AG09309 (cell line): ENCODE measurements at regions not wholly inside any gene's neighbourhood (a gene's known extent, or its start where the extent isn't known, plus 50 kb on each side); places are given as distances from the start of the nearest gene placed in this dataset.

Experiments used
- DNase-seq: peaks from one replicate; pipeline ENCODE4 v3.0.0-alpha.2; 2010; ENCODE audit warnings: low read depth
- H3K4me3 ChIP-seq: 2 replicates; pipeline ENCODE4 v1.5.1; 2011; ENCODE audit warnings: mild to moderate bottlenecking, low read depth, low read length, moderate library complexity; ENCODE audit not compliant: control insufficient read depth
- TF ChIP-seq, protein P1 (sequence below): IDR thresholded peaks from 2 replicates; pipeline ENCODE4 v1.5.1; 2011; ENCODE audit warnings: mild to moderate bottlenecking, low read depth, low read length, inconsistent platforms; ENCODE audit not compliant: insufficient read depth, control insufficient read depth; ENCODE audit errors: missing control alignments

GRCh38 chr10:128530946-128531345 is 404.7 kb upstream of the MKI67 start:
- no peak overlapping the region for H3K4me3 ChIP-seq
- TF ChIP-seq, protein P1, sequence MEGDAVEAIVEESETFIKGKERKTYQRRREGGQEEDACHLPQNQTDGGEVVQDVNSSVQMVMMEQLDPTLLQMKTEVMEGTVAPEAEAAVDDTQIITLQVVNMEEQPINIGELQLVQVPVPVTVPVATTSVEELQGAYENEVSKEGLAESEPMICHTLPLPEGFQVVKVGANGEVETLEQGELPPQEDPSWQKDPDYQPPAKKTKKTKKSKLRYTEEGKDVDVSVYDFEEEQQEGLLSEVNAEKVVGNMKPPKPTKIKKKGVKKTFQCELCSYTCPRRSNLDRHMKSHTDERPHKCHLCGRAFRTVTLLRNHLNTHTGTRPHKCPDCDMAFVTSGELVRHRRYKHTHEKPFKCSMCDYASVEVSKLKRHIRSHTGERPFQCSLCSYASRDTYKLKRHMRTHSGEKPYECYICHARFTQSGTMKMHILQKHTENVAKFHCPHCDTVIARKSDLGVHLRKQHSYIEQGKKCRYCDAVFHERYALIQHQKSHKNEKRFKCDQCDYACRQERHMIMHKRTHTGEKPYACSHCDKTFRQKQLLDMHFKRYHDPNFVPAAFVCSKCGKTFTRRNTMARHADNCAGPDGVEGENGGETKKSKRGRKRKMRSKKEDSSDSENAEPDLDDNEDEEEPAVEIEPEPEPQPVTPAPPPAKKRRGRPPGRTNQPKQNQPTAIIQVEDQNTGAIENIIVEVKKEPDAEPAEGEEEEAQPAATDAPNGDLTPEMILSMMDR = no peak
- no peak for DNase-seq

DNA sequence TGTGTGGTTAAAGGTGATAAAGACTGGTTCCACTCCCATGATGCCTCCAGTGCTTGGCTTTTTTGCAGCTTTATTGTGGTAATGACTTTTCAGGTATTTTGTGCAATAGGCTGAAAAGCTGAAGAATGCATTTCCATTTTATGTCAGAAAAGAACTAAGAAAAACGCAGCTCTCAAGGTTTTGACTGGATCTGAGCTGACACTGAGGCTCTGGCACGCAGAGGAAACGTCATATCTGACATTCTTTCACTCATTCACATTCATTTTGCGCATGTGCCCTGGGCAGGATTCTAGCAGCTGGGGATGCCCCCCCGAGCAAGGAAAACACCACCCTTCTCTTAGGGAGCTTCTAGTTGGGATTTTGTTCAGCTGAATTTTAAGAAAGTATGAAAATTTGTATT is 408.5 kb upstream of the MKI67 start:
- H3K4me3 ChIP-seq = no peak overlapping the region
- TF ChIP-seq, protein P1 = no peak
- DNase-seq = no peak

- DNase-seq = no peak
- no peak overlapping the region for H3K4me3 ChIP-seq
- TF ChIP-seq, protein P1 = no peak
Observed at GRCh38 chr10:128536259-128536658, 410.0 kb upstream of the MKI67 start.

DNA sequence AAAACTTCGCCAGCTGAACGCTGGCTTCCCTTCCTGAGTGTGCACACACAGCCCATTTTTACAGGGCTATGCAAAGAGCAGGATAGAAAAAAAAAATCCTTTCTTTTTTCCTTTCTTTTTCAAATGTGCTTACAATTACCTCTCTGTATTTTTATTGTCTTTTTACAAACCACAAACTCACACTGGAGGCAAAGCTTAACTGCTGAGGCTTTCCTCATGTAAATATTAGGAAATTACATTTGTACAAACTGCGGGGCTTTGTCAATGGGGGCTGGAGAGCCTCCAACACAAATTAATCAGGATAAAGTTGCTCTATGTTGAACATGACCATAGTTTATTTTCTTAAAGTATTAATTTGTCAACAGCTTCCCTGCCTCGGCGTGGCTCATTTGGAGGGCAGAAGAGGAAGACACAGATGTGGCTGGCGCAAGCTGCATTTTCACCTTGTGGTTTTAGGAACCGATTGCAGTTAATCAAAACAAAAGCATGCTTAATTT is 411.7 kb upstream of the MKI67 start:
- no peak for DNase-seq
- no peak overlapping the region for H3K4me3 ChIP-seq
- TF ChIP-seq, protein P1 = no peak

DNA sequence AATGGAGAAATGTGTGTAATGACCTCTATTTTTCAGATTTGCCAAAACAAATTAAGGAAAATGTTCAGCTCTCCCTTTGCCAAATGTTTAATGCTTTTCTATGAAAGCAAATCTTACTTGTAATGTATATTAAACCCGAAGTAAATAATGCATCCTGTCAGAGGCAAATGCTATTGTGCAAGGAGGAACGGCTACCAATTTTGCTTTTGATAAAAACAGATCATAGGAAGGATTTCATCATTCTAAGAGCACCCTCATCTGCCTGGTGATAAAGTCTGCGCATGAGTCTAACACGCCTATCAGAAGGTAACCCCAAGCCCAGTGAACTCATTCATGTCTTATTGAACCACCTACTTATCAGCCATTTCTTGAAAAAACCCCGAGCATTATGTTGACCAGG is 412.4 kb upstream of the MKI67 start:
- DNase-seq = no peak
- TF ChIP-seq, protein P1 = no peak
- H3K4me3 ChIP-seq = no peak overlapping the region

- DNase-seq = no peak
- no peak overlapping the region for H3K4me3 ChIP-seq
- TF ChIP-seq, protein P1 = no peak
Observed at GRCh38 chr10:128539510-128540127, 413.4 kb upstream of the MKI67 start.
